NB4 (cell line): ENCODE measurements at regions not wholly inside any gene's neighbourhood (a gene's known extent, or its start where the extent isn't known, plus 50 kb on each side); places are given as distances from the start of the nearest gene placed in this dataset.

Experiments
- POLR2A ChIP-seq: IDR thresholded peaks from 2 replicates; pipeline ENCODE4 v1.6.1; 2011; ENCODE audit warnings: mild to moderate bottlenecking; ENCODE audit not compliant: insufficient read length; ENCODE audit errors: extremely low read depth
- TF ChIP-seq, protein P1 (sequence below): IDR thresholded peaks from one replicate; pipeline ENCODE4 v1.5.1; 2012; ENCODE audit warnings: low read depth, low read length

DNA sequence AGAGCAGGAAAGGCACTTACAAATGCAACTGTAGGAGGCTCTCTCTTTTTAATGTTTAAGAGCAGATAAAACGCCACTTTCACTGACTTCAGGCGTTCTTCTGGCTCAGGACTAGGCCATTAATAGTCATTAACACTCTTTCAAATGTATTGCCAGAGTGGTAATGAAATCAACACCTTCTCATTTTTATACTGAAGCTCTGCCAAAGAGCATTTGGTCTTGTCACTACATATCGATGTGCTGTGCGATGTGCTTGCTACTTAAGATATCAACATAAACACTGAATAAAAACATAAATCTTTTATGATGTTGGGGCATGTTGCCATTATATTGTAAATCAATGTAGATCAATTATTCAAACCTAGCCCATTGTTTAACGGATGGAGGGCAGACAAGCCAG lies 634.7 kb downstream of the ARL4A start:
- TF ChIP-seq, protein P1, sequence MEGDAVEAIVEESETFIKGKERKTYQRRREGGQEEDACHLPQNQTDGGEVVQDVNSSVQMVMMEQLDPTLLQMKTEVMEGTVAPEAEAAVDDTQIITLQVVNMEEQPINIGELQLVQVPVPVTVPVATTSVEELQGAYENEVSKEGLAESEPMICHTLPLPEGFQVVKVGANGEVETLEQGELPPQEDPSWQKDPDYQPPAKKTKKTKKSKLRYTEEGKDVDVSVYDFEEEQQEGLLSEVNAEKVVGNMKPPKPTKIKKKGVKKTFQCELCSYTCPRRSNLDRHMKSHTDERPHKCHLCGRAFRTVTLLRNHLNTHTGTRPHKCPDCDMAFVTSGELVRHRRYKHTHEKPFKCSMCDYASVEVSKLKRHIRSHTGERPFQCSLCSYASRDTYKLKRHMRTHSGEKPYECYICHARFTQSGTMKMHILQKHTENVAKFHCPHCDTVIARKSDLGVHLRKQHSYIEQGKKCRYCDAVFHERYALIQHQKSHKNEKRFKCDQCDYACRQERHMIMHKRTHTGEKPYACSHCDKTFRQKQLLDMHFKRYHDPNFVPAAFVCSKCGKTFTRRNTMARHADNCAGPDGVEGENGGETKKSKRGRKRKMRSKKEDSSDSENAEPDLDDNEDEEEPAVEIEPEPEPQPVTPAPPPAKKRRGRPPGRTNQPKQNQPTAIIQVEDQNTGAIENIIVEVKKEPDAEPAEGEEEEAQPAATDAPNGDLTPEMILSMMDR = no peak
- TF ChIP-seq POLR2A = no peak
